ENCODE measurements at regions not wholly inside any gene's neighbourhood (a gene's known extent, or its start where the extent isn't known, plus 50 kb on each side); places are given as distances from the start of the nearest gene placed in this dataset.

- H3K4me3 Mint-ChIP-seq = peak overlapping the region; percentile 10
- no peaks in the 10 kb centered on the region for H3K9me3 Mint-ChIP-seq
- intact Hi-C loops (cut with micrococcal nuclease) = loop anchor here (2.0 to 5.0 kb wide), 5 partner anchors 47 to 186 kb away; no protein-coding TSS in a partner anchor
- H3K27ac Mint-ChIP-seq = peak overlapping the region; percentile 38
- no peaks in the 10 kb centered on the region for H3K36me3 Mint-ChIP-seq (ENCODE audit: low read depth)
- peak; percentile 34 for DNase-seq
- no peaks in the 10 kb centered on the region for H3K27me3 Mint-ChIP-seq (ENCODE audit: low read depth)
- peaks cover 20% of the 10 kb centered on the region for H3K4me1 Mint-ChIP-seq (ENCODE audit: low read depth)
- CTCF ChIA-PET = interaction anchor here (0.9 to 1.2 kb wide), 2 partner anchors 28 to 123 kb away, joined by 3 read pairs; no protein-coding TSS in a partner anchor
Measured at GRCh38 chr1:199041173-199041914, 402.5 kb downstream of the PTPRC start.

GRCh38 chr1:199042193-199042592 lies 403.4 kb downstream of the PTPRC start:
- Mint-ChIP-seq H3K9me3 (peaks cover 5% of the 10 kb centered on the region), H3K4me3 (no peak overlapping the region), H3K36me3 (ENCODE audit: low read depth) (no peaks in the 10 kb centered on the region), H3K4me1 (ENCODE audit: low read depth) (peaks cover 20% of the 10 kb centered on the region), H3K27me3 (ENCODE audit: low read depth) (no peaks in the 10 kb centered on the region), H3K27ac (no peak overlapping the region)
- no peak for DNase-seq
- intact Hi-C loops (cut with micrococcal nuclease) = loop anchor here (5.0 kb wide), 2 partner anchors 105 to 185 kb away; no protein-coding TSS in a partner anchor
- CTCF ChIA-PET = interaction anchor here (0.9 to 1.2 kb wide), 2 partner anchors 29 to 124 kb away, joined by 3 read pairs; no protein-coding TSS in a partner anchor

DNA sequence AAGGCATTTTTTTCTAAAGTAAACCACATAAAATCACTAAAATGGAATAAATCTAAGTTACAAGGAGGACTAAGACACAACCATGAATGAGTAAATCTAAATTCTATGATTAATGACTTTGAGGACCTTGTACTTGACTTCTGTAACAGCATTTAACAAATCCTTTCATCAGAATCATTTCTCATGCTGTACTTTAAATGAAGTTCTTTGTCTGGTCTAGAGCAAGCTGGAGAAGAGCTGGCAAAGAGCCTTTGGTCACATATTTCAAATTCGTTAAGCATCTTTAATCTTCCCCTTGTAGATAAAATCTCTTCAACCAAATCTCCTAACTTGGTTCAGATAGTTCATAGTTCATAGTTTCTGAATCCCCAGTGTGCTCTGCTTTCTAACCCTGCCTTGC lies 405.4 kb downstream of the PTPRC start:
- DNase-seq = no peak
- CTCF ChIA-PET = no interaction called here
- Mint-ChIP-seq H3K4me1 (ENCODE audit: low read depth) (peaks cover 20% of the 10 kb centered on the region), H3K4me3 (no peak overlapping the region), H3K27me3 (ENCODE audit: low read depth) (no peaks in the 10 kb centered on the region), H3K9me3 (peaks cover 12% of the 10 kb centered on the region), H3K36me3 (ENCODE audit: low read depth) (no peaks in the 10 kb centered on the region), H3K27ac (no peak overlapping the region)
- intact Hi-C loops (cut with micrococcal nuclease) = loop anchor here (5.0 kb wide), 2 partner anchors 107 to 183 kb away; no protein-coding TSS in a partner anchor

GRCh38 chr1:199046618-199047017 lies 407.8 kb downstream of the PTPRC start:
- peaks cover 23% of the 10 kb centered on the region for H3K9me3 Mint-ChIP-seq
- H3K4me3 Mint-ChIP-seq = no peak overlapping the region
- intact Hi-C loops (cut with micrococcal nuclease) = no loop called here
- CTCF ChIA-PET = no interaction called here
- H3K27ac Mint-ChIP-seq = no peak overlapping the region
- peaks cover 4% of the 10 kb centered on the region for H3K4me1 Mint-ChIP-seq (ENCODE audit: low read depth)
- H3K27me3 Mint-ChIP-seq (ENCODE audit: low read depth) = no peaks in the 10 kb centered on the region
- no peak for DNase-seq
- H3K36me3 Mint-ChIP-seq (ENCODE audit: low read depth) = no peaks in the 10 kb centered on the region

GRCh38 chr1:199054694-199055093 lies 415.9 kb downstream of the PTPRC start:
- Mint-ChIP-seq H3K4me3 (no peak overlapping the region), H3K4me1 (ENCODE audit: low read depth) (no peaks in the 10 kb centered on the region), H3K9me3 (peaks cover 10% of the 10 kb centered on the region), H3K36me3 (ENCODE audit: low read depth) (no peaks in the 10 kb centered on the region), H3K27ac (no peak overlapping the region), H3K27me3 (ENCODE audit: low read depth) (no peaks in the 10 kb centered on the region)
- intact Hi-C loops (cut with micrococcal nuclease) = no loop called here
- CTCF ChIA-PET = no interaction called here
- no peak for DNase-seq

- Mint-ChIP-seq H3K27ac (no peak overlapping the region), H3K4me1 (ENCODE audit: low read depth) (no peaks in the 10 kb centered on the region), H3K36me3 (ENCODE audit: low read depth) (no peaks in the 10 kb centered on the region), H3K9me3 (no peaks in the 10 kb centered on the region), H3K4me3 (no peak overlapping the region), H3K27me3 (ENCODE audit: low read depth) (no peaks in the 10 kb centered on the region)
- DNase-seq = no peak
- intact Hi-C loops (cut with micrococcal nuclease) = no loop called here
- CTCF ChIA-PET = no interaction called here
Measured at GRCh38 chr1:199057322-199057721, 418.5 kb downstream of the PTPRC start.

GRCh38 chr1:199058281-199058680 lies 419.4 kb downstream of the PTPRC start:
- intact Hi-C loops (cut with micrococcal nuclease) = no loop called here
- Mint-ChIP-seq H3K4me1 (ENCODE audit: low read depth) (no peaks in the 10 kb centered on the region), H3K4me3 (no peak overlapping the region), H3K36me3 (ENCODE audit: low read depth) (no peaks in the 10 kb centered on the region), H3K27ac (no peak overlapping the region), H3K9me3 (no peaks in the 10 kb centered on the region), H3K27me3 (ENCODE audit: low read depth) (no peaks in the 10 kb centered on the region)
- CTCF ChIA-PET = interaction anchor here (0.6 kb wide), 1 partner anchor 53 kb away, joined by 3 read pairs; no protein-coding TSS in a partner anchor
- DNase-seq = no peak

DNA sequence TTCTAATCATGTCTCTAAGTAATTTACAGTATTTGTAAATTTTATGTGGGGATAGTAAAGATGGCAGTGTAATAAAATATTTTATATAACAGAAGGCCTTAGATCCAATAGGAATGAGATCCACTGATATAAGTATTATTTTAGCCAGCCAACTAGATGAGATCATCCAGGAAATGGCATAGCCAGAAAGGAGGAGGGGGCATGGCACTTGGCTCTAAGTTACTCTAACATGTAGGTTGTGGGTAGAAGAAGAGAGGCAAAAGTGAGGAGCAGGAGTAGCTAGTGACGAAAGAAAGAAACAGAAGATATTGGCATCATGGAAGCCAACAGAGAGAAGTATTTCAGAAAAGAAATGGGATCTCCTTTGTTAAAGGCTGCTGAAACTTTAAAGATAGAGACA lies 426.1 kb downstream of the PTPRC start:
- CTCF ChIA-PET = interaction anchor here (1.2 kb wide), 1 partner anchor 178 kb away, joined by 4 read pairs; no protein-coding TSS in a partner anchor
- no peak for DNase-seq
- no peak overlapping the region for H3K27ac Mint-ChIP-seq
- no peaks in the 10 kb centered on the region for H3K27me3 Mint-ChIP-seq (ENCODE audit: low read depth)
- H3K4me1 Mint-ChIP-seq (ENCODE audit: low read depth) = peaks cover 3% of the 10 kb centered on the region
- intact Hi-C loops (cut with micrococcal nuclease) = no loop called here
- H3K9me3 Mint-ChIP-seq = no peaks in the 10 kb centered on the region
- no peaks in the 10 kb centered on the region for H3K36me3 Mint-ChIP-seq (ENCODE audit: low read depth)
- no peak overlapping the region for H3K4me3 Mint-ChIP-seq

DNA sequence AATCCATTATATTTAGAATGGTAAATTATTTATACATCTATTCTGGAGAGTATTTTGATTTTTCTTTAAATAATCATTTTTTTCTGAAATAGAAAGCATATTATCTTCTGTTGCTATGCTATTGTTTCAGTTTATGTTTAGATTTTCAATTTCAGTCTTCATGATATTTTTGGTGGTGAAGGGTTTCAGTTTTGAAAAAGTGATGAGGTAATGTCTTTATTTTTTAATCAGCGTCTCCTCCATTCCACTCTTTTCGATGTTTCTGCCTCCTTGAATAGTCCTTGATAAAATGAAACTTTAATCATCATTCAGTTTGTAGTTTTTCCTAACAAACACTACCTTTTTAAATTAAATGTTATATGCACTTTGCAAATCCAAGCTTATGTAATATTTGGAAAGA lies 428.6 kb downstream of the PTPRC start:
- CTCF ChIA-PET = interaction anchor here (1.4 kb wide), 1 partner anchor 46 kb away, joined by 4 read pairs; no protein-coding TSS in a partner anchor
- Mint-ChIP-seq H3K36me3 (ENCODE audit: low read depth) (no peaks in the 10 kb centered on the region), H3K9me3 (no peaks in the 10 kb centered on the region), H3K4me1 (ENCODE audit: low read depth) (peaks cover 3% of the 10 kb centered on the region), H3K4me3 (no peak overlapping the region), H3K27me3 (ENCODE audit: low read depth) (no peaks in the 10 kb centered on the region), H3K27ac (no peak overlapping the region)
- intact Hi-C loops (cut with micrococcal nuclease) = no loop called here
- no peak for DNase-seq

GRCh38 chr1:199071080-199071479 lies 432.2 kb downstream of the PTPRC start:
- intact Hi-C loops (cut with micrococcal nuclease) = no loop called here
- no peak overlapping the region for H3K4me3 Mint-ChIP-seq
- CTCF ChIA-PET = no interaction called here
- H3K36me3 Mint-ChIP-seq (ENCODE audit: low read depth) = no peaks in the 10 kb centered on the region
- no peaks in the 10 kb centered on the region for H3K27me3 Mint-ChIP-seq (ENCODE audit: low read depth)
- H3K27ac Mint-ChIP-seq = no peak overlapping the region
- H3K9me3 Mint-ChIP-seq = no peaks in the 10 kb centered on the region
- DNase-seq = no peak
- peaks cover 10% of the 10 kb centered on the region for H3K4me1 Mint-ChIP-seq (ENCODE audit: low read depth)

DNA sequence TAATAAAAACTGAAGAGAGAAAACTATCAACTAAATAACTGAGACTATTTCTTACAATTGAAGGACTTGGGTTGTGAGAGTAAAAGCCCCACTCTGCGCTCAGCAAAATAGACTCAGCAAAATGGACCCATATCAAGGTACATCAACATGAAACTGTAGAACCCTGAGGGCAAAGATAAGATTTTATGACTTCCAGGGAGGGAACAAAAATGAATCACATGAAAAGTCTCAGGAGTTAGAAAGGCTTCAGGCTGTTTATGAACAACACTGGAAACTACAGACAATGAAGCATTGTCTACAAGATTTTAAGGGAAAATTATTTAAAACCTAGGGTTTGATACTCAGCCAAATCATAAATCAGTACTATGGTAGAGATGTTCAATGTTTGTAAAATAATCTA lies 434.3 kb downstream of the PTPRC start:
- no peaks in the 10 kb centered on the region for H3K27me3 Mint-ChIP-seq (ENCODE audit: low read depth)
- H3K36me3 Mint-ChIP-seq (ENCODE audit: low read depth) = no peaks in the 10 kb centered on the region
- peaks cover 6% of the 10 kb centered on the region for H3K4me1 Mint-ChIP-seq (ENCODE audit: low read depth)
- CTCF ChIA-PET = interaction anchor here (2.2 kb wide), 1 partner anchor 170 kb away, joined by 9 read pairs; no protein-coding TSS in a partner anchor
- no peaks in the 10 kb centered on the region for H3K9me3 Mint-ChIP-seq
- no peak overlapping the region for H3K4me3 Mint-ChIP-seq
- no peak for DNase-seq
- intact Hi-C loops (cut with micrococcal nuclease) = no loop called here
- no peak overlapping the region for H3K27ac Mint-ChIP-seq

DNA sequence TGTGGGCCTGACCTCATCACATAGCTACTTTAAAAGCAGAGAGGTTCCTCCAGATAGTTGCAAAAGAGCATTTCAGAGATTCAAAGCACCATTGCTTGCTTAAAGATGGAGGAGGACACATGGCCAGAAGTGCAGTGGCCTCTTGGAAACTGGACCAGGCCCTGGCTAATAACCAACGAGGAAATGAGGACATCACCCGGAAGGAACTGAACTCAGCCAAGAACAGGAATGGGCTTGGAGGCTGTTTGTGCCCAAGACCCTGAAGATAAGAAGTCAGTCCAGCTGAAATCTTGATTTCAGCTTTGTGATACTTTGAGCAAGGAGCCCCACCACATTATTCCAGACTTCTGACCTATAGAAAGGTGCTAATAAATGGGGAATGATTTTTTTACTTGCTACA lies 437.0 kb downstream of the PTPRC start:
- no peak overlapping the region for H3K4me3 Mint-ChIP-seq
- CTCF ChIA-PET = interaction anchor here (1.0 kb wide), 1 partner anchor 34 kb away, joined by 3 read pairs; no protein-coding TSS in a partner anchor
- H3K36me3 Mint-ChIP-seq (ENCODE audit: low read depth) = no peaks in the 10 kb centered on the region

GRCh38 chr1:199079994-199080393 lies 441.2 kb downstream of the PTPRC start:
- CTCF ChIA-PET = no interaction called here
- no peak overlapping the region for H3K4me3 Mint-ChIP-seq
- H3K27me3 Mint-ChIP-seq (ENCODE audit: low read depth) = no peaks in the 10 kb centered on the region
- no peaks in the 10 kb centered on the region for H3K36me3 Mint-ChIP-seq (ENCODE audit: low read depth)
- intact Hi-C loops (cut with micrococcal nuclease) = no loop called here
- no peaks in the 10 kb centered on the region for H3K9me3 Mint-ChIP-seq
- H3K4me1 Mint-ChIP-seq (ENCODE audit: low read depth) = peaks cover 7% of the 10 kb centered on the region
- H3K27ac Mint-ChIP-seq = no peak overlapping the region
- DNase-seq = no peak

More for the DNA sequence above, 437.0 kb downstream of the PTPRC start:
- Mint-ChIP-seq H3K27ac (no peak overlapping the region), H3K4me1 (ENCODE audit: low read depth) (peaks cover 6% of the 10 kb centered on the region), H3K27me3 (ENCODE audit: low read depth) (no peaks in the 10 kb centered on the region), H3K9me3 (no peaks in the 10 kb centered on the region)
- no peak for DNase-seq
- intact Hi-C loops (cut with micrococcal nuclease) = no loop called here
